ENCODE measurements at regions not wholly inside any gene's neighbourhood (a gene's known extent, or its start where the extent isn't known, plus 50 kb on each side); places are given as distances from the start of the nearest gene placed in this dataset.

GRCh38 chr11:71071736-71072509 lies 180.5 kb downstream of the SHANK2 start:
- TF ChIP-seq BHLHE40 (IDR thresholded peaks at IDR 0.05; ENCODE audit: borderline replicate concordance) (no peak), ELF4 (IDR thresholded peaks at IDR 0.05) (no peak), PKNOX1 (IDR thresholded peaks at IDR 0.05) (no peak), SUZ12 (IDR thresholded peaks at IDR 0.05) (no peak), NFRKB (IDR thresholded peaks at IDR 0.05) (no peak), HDGF (IDR thresholded peaks at IDR 0.05; ENCODE audit: borderline replicate concordance) (no peak), TARDBP (IDR thresholded peaks at IDR 0.05) (no peak)
